H9 (cell line): ENCODE measurements at regions not wholly inside any gene's neighbourhood (a gene's known extent, or its start where the extent isn't known, plus 50 kb on each side); places are given as distances from the start of the nearest gene placed in this dataset.

Experiments used
- DNase-seq: peaks from one replicate; pipeline ENCODE4 v3.0.0-alpha.2; 2017
- H2AFZ ChIP-seq: one replicate; pipeline ENCODE4 v1.6.1; 2013; ENCODE audit warnings: mild to moderate bottlenecking, low read length, control low read depth, moderate library complexity
- H2AK5ac ChIP-seq: 2 replicates; pipeline ENCODE4 v1.6.1; 2013; ENCODE audit warnings: low read length, control low read depth, mixed read lengths; ENCODE audit not compliant: insufficient read length
- H2BK120ac ChIP-seq: one replicate; pipeline ENCODE4 v1.6.1; 2013; ENCODE audit warnings: low read depth, mild to moderate bottlenecking, low read length, control low read depth, inconsistent platforms; ENCODE audit not compliant: poor library complexity, severe bottlenecking
- H2BK12ac ChIP-seq: 2 replicates; pipeline ENCODE4 v1.6.1; 2013; ENCODE audit warnings: low read length, control low read depth, mixed read lengths, low read depth; ENCODE audit not compliant: insufficient read length
- H2BK15ac ChIP-seq: 2 replicates; pipeline ENCODE4 v1.6.1; 2013; ENCODE audit warnings: low read depth, low read length, control low read depth
- H2BK20ac ChIP-seq: one replicate; pipeline ENCODE4 v1.6.1; 2013; ENCODE audit warnings: low read depth, mild to moderate bottlenecking, low read length, control low read depth, inconsistent platforms; ENCODE audit not compliant: poor library complexity, severe bottlenecking
- H2BK5ac ChIP-seq: 2 replicates; pipeline ENCODE4 v1.6.1; 2013; ENCODE audit warnings: low read length, control low read depth, mixed read lengths; ENCODE audit not compliant: insufficient read length
- H3K14ac ChIP-seq: 2 replicates; pipeline ENCODE4 v1.6.1; 2013; ENCODE audit warnings: low read length, control low read depth; ENCODE audit not compliant: insufficient read depth
- H3K18ac ChIP-seq: 2 replicates; pipeline ENCODE4 v1.6.1; 2013; ENCODE audit warnings: low read depth, mild to moderate bottlenecking, mixed read lengths, low read length, control low read depth; ENCODE audit not compliant: insufficient read length
- H3K23ac ChIP-seq: 2 replicates; pipeline ENCODE4 v1.6.1; 2013; ENCODE audit warnings: low read length, control low read depth, mixed read lengths, low read depth; ENCODE audit not compliant: insufficient read length
- H3K23me2 ChIP-seq: 2 replicates; pipeline ENCODE4 v1.6.1; 2013; ENCODE audit warnings: low read depth, mild to moderate bottlenecking, mixed read lengths, low read length, control low read depth; ENCODE audit not compliant: insufficient read length, poor library complexity, severe bottlenecking
- H3K27ac ChIP-seq: 2 replicates; pipeline ENCODE4 v1.5.1; 2013; ENCODE audit warnings: low read length, control low read depth, mixed read lengths, low read depth; ENCODE audit not compliant: insufficient read length
- H3K27me3 ChIP-seq: 2 replicates; pipeline ENCODE4 v1.6.1; 2013; ENCODE audit warnings: low read length, control low read depth, inconsistent platforms; ENCODE audit not compliant: insufficient read depth
- H3K4ac ChIP-seq: 2 replicates; pipeline ENCODE4 v1.6.1; 2013; ENCODE audit warnings: low read depth, mild to moderate bottlenecking, control low read depth, inconsistent platforms, low read length, moderate library complexity
- H3K4me1 ChIP-seq: 2 replicates; pipeline ENCODE4 v1.6.1; 2013; ENCODE audit warnings: low read length, control low read depth, inconsistent platforms; ENCODE audit not compliant: insufficient read depth
- H3K4me2 ChIP-seq: 2 replicates; pipeline ENCODE4 v1.6.1; 2013; ENCODE audit warnings: low read length, control low read depth, mixed read lengths; ENCODE audit not compliant: insufficient read length, insufficient read depth
- H3K56ac ChIP-seq: 2 replicates; pipeline ENCODE4 v1.6.1; 2013; ENCODE audit warnings: low read depth, mild to moderate bottlenecking, mixed read lengths, low read length, control low read depth; ENCODE audit not compliant: insufficient read length
- H3K79me1 ChIP-seq: 2 replicates; pipeline ENCODE4 v1.6.1; 2013; ENCODE audit warnings: low read depth, mild to moderate bottlenecking, moderate library complexity, low read length, control low read depth, inconsistent platforms; ENCODE audit not compliant: insufficient read depth, poor library complexity, severe bottlenecking
- H3K79me2 ChIP-seq: 2 replicates; pipeline ENCODE4 v1.6.1; 2013; ENCODE audit warnings: low read length, control low read depth, inconsistent platforms; ENCODE audit not compliant: insufficient read depth
- H3K9ac ChIP-seq: 2 replicates; pipeline ENCODE4 v1.6.1; 2013; ENCODE audit warnings: low read length, control low read depth, mixed read lengths; ENCODE audit not compliant: insufficient read length; ENCODE audit errors: extremely low read depth
- H3K9me3 ChIP-seq: one replicate; pipeline ENCODE4 v1.6.1; 2013; ENCODE audit warnings: low read depth, low read length, inconsistent platforms; ENCODE audit not compliant: control insufficient read depth
- H3T11ph ChIP-seq: one replicate; pipeline ENCODE4 v1.6.1; 2013; ENCODE audit warnings: mild to moderate bottlenecking, low read length, control low read depth, inconsistent platforms
- H4K20me1 ChIP-seq: one replicate; pipeline ENCODE4 v1.6.1; 2013; ENCODE audit not compliant: control insufficient read depth, insufficient read length, insufficient read depth
- H4K5ac ChIP-seq: 2 replicates; pipeline ENCODE4 v1.6.1; 2013; ENCODE audit warnings: low read depth, mild to moderate bottlenecking, mixed read lengths, low read length, control low read depth; ENCODE audit not compliant: insufficient read length
- H4K8ac ChIP-seq: replicated peaks from 2 replicates; pipeline ENCODE4 v1.6.1; 2013; ENCODE audit warnings: low read length, control low read depth, mixed read lengths, low read depth; ENCODE audit not compliant: insufficient read length
- H4K91ac ChIP-seq: 2 replicates; pipeline ENCODE4 v1.6.1; 2013; ENCODE audit warnings: low read depth, mild to moderate bottlenecking, moderate library complexity, mixed read lengths, low read length, control low read depth; ENCODE audit not compliant: insufficient read length
- H3K27ac Mint-ChIP-seq, 3 experiments: 2 replicates in 2 of 3; 3 replicates in 1 of 3; pipeline ENCODE4 v1.8.0; 2020 to 2021; ENCODE audit warnings: mixed read lengths in 3 of 3, mild to moderate bottlenecking in 1 of 3, moderate library complexity in 1 of 3
- H3K27me3 Mint-ChIP-seq: 2 replicates; pipeline ENCODE4 v1.8.0; 2021; ENCODE audit warnings: low read depth, mild to moderate bottlenecking, moderate library complexity, mixed read lengths
- H3K36me3 Mint-ChIP-seq, 3 experiments: 2 replicates in 2 of 3; 3 replicates in 1 of 3; pipeline ENCODE4 v1.8.0; 2020 to 2021; ENCODE audit warnings: low read depth in 3 of 3, mixed read lengths in 3 of 3; ENCODE audit not compliant: insufficient read depth in 1 of 3
- H3K4me1 Mint-ChIP-seq, 2 experiments: 2 replicates each; pipeline ENCODE4 v1.8.0; 2020; ENCODE audit warnings: mixed read lengths in 2 of 2
- H3K4me3 Mint-ChIP-seq, 2 experiments: 2 replicates in 1 of 2; 3 replicates in 1 of 2; pipeline ENCODE4 v1.8.0; 2020 to 2021; ENCODE audit warnings: mild to moderate bottlenecking in 2 of 2, mixed read lengths in 2 of 2, moderate library complexity in 1 of 2
- H3K9me3 Mint-ChIP-seq, 2 experiments: 2 replicates in 1 of 2; 3 replicates in 1 of 2; pipeline ENCODE4 v1.8.0; 2020; ENCODE audit warnings: mild to moderate bottlenecking in 2 of 2, mixed read lengths in 2 of 2, moderate library complexity in 1 of 2
- WGBS: extraction: QIAGEN DNeasy Blood & Tissue Kit; methylation state at CpG from one replicate; pipeline ENCODE4 v1.1.7; 2013; ENCODE audit warnings: missing lambda C conversion rate, low lambda C conversion rate, mixed read lengths; ENCODE audit not compliant: insufficient read length; ENCODE audit errors: extremely low coverage; 5-methylcytosine and 5-hydroxymethylcytosine counted together
- TF ChIP-seq, protein P1 (sequence below): fragments of 200-600 bp; sonication (generic); conservative IDR thresholded peaks from 3 replicates; pipeline ENCODE4 v1.8.0; 2021; ENCODE audit warnings: antibody characterized with exemption, mild to moderate bottlenecking

DNA sequence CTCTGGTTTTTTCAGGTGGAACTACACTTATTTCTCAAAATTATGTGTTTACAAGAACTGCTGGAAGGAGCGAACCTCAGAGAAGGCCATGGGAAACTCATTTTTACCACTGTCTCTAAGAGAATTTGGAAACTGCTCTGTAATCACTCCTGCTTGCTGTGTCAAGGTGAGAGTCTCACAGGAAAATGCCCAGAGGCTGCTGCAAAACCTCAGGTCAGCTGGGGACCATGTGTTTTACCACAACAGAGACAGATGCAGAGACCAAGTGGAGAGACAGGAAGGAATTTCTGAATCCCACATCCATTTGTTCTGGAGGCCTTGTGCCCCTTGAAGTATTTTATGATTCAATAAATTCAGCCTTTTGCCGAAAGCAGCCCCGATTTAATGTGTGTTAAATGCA lies 743.8 kb upstream of the SLC10A2 start:
- Mint-ChIP-seq H3K36me3 (peaks cover 9 to 19% (median 9%) of the 10 kb centered on the region in 3 experiments; a peak in 6 of 7 replicates), H3K4me3 (no peak overlapping the region), H3K9me3 (peaks cover 2 to 23% of the 10 kb centered on the region in 2 experiments; a peak in 4 of 5 replicates), H3K27ac (no peak overlapping the region), H3K27me3 (no peaks in the 10 kb centered on the region), H3K4me1 (no peaks in the 10 kb centered on the region)
- Histone ChIP-seq H3K56ac (no peak overlapping the region), H2BK12ac (no peak overlapping the region), H2AK5ac (no peak overlapping the region), H4K5ac (no peak overlapping the region), H3K9me3 (no peaks in the 10 kb centered on the region), H3K18ac (no peak overlapping the region), H3K23me2 (no peaks in the 10 kb centered on the region), H3K79me2 (no peaks in the 10 kb centered on the region), H3K23ac (no peak overlapping the region), H3T11ph (no peak overlapping the region), H3K27me3 (no peaks in the 10 kb centered on the region), H3K4ac (no peak overlapping the region), H4K20me1 (no peaks in the 10 kb centered on the region), H3K4me1 (no peaks in the 10 kb centered on the region), H3K27ac (no peak overlapping the region), H2AFZ (no peak overlapping the region), H4K91ac (no peak overlapping the region), H3K4me2 (no peak overlapping the region), H3K79me1 (no peaks in the 10 kb centered on the region), H2BK5ac (no peak overlapping the region), H3K14ac (no peak overlapping the region), H3K9ac (no peak overlapping the region), H4K8ac (no peak overlapping the region), H2BK20ac (no peak overlapping the region), H2BK120ac (no peak overlapping the region), H2BK15ac (no peak overlapping the region)
- TF ChIP-seq, protein P1, sequence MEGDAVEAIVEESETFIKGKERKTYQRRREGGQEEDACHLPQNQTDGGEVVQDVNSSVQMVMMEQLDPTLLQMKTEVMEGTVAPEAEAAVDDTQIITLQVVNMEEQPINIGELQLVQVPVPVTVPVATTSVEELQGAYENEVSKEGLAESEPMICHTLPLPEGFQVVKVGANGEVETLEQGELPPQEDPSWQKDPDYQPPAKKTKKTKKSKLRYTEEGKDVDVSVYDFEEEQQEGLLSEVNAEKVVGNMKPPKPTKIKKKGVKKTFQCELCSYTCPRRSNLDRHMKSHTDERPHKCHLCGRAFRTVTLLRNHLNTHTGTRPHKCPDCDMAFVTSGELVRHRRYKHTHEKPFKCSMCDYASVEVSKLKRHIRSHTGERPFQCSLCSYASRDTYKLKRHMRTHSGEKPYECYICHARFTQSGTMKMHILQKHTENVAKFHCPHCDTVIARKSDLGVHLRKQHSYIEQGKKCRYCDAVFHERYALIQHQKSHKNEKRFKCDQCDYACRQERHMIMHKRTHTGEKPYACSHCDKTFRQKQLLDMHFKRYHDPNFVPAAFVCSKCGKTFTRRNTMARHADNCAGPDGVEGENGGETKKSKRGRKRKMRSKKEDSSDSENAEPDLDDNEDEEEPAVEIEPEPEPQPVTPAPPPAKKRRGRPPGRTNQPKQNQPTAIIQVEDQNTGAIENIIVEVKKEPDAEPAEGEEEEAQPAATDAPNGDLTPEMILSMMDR: no peak
- no peak for DNase-seq
- no CpG with 5 or more reads among the region's 3 CpGs for WGBS
